PC-9 (cell line): ENCODE measurements at regions not wholly inside any gene's neighbourhood (a gene's known extent, or its start where the extent isn't known, plus 50 kb on each side); places are given as distances from the start of the nearest gene placed in this dataset.

Experiments used
- BruUV-seq: library from RNA; stranded (reverse); fragments of 400-500 nt; replicated peaks from 2 replicates; lab custom pipeline; 2021; lab: Mats Ljungman, UMichigan
- CTCF ChIA-PET: fragments of 300-600 bp; sonication (Branson Sonifier 250); formaldehyde crosslinking; loops from one replicate; lab custom pipeline; 2022; ENCODE audit warnings: antibody characterized with exemption; lab: Charles Lee
- POLR2A ChIA-PET: fragments of 300-600 bp; sonication (Branson Sonifier 250); formaldehyde crosslinking; loops from one replicate; lab custom pipeline; 2022; ENCODE audit warnings: antibody characterized with exemption; ENCODE audit not compliant: unreplicated experiment; lab: Charles Lee
- DNase-seq, 2 experiments: peaks; one replicate each; pipeline versions ENCODE4 v3.0.0 to v3.0.0-alpha.2; 2015 to 2022; ENCODE audit warnings: mixed read lengths in 1 of 2
- H2AFZ ChIP-seq: fragments of 200-600 bp; sonication (generic); 2 replicates; pipeline ENCODE4 v1.8.1; 2017; ENCODE audit warnings: antibody characterized with exemption
- H3F3A ChIP-seq: fragments of 200-600 bp; sonication (generic); 2 replicates; pipeline ENCODE4 v1.8.1; 2017; ENCODE audit warnings: antibody characterized with exemption, mild to moderate bottlenecking, low read depth; ENCODE audit not compliant: insufficient read depth
- H3K27ac ChIP-seq: fragments of 200-600 bp; sonication (generic); 2 replicates; pipeline ENCODE4 v1.6.1; 2016; ENCODE audit warnings: mixed run types
- H3K27me3 ChIP-seq: fragments of 200-600 bp; sonication (generic); 2 replicates; pipeline ENCODE4 v1.6.1; 2016; ENCODE audit warnings: low read depth, mixed run types; ENCODE audit not compliant: insufficient read depth
- H3K36me3 ChIP-seq: fragments of 200-600 bp; sonication (generic); 2 replicates; pipeline ENCODE4 v1.6.1; 2016; ENCODE audit warnings: low read depth, mixed run types
- H3K4me1 ChIP-seq: fragments of 200-600 bp; sonication (generic); replicated peaks from 2 replicates; pipeline ENCODE4 v1.6.1; 2016; ENCODE audit warnings: mixed run types; ENCODE audit not compliant: insufficient read depth
- H3K4me2 ChIP-seq: fragments of 200-600 bp; sonication (generic); 2 replicates; pipeline ENCODE4 v1.6.1; 2017; ENCODE audit warnings: mixed run types
- H3K4me3 ChIP-seq: fragments of 200-600 bp; sonication (generic); 2 replicates; pipeline ENCODE4 v1.6.1; 2016; ENCODE audit warnings: mixed run types
- H3K79me2 ChIP-seq: fragments of 200-600 bp; sonication (generic); 2 replicates; pipeline ENCODE4 v1.6.1; 2017; ENCODE audit warnings: low read depth, mixed run types
- H3K9me2 ChIP-seq: fragments of 200-600 bp; sonication (generic); 2 replicates; pipeline ENCODE4 v1.8.1; 2017; ENCODE audit warnings: mild to moderate bottlenecking; ENCODE audit not compliant: insufficient read depth
- H3K9me3 ChIP-seq: fragments of 200-600 bp; sonication (generic); 2 replicates; pipeline ENCODE4 v1.8.1; 2016; ENCODE audit warnings: low read depth; ENCODE audit not compliant: insufficient read depth
- H4K20me1 ChIP-seq: fragments of 200-600 bp; sonication (generic); 2 replicates; pipeline ENCODE4 v1.8.1; 2017; ENCODE audit not compliant: insufficient read depth
- EZH2 ChIP-seq: fragments of 200-600 bp; sonication (generic); IDR thresholded peaks from 2 replicates; pipeline ENCODE4 v1.8.0; 2017; ENCODE audit warnings: antibody characterized with exemption, low read depth
- intact Hi-C: fragments of 100-400 bp; cut with micrococcal nuclease; formaldehyde crosslinking; loops from one replicate; pipeline ENCODE4 v1.10.0; 2022; ENCODE audit not compliant: unreplicated experiment
- TF ChIP-seq, protein P1 (sequence below): fragments of 200-600 bp; sonication (generic); conservative IDR thresholded peaks from 2 replicates; pipeline ENCODE4 v1.6.1; 2017; ENCODE audit warnings: mixed run types, antibody characterized with exemption, mild to moderate bottlenecking, moderate library complexity

DNA sequence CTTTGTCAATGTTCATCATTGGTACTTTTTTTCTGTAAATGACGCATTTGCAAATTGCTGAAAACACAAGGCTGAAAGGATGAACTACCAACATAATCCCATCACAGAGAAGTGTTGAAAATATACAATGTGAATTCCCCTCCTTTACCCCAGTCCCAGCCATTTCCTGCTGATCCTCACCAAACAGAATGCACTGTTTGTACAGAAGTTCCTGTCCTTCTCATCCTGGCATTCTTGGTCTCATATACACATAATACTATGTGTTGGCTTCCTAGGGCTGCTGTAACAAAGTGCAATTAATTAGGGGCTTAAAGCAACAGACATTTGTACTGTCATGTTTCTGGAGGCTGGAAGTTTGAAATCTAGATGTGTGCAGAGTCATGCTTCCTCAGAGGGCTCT lies 836.2 kb upstream of the MGAT4C start:
- no peaks in the 10 kb centered on the region for H3F3A ChIP-seq
- no peak for DNase-seq
- H3K4me3 ChIP-seq, result no peak overlapping the region
- no peak overlapping the region for H3K27ac ChIP-seq
- ChIA-PET POLR2A (no interaction called here), CTCF (no interaction called here)
- no peaks in the 10 kb centered on the region for H3K79me2 ChIP-seq
- no peaks in the 10 kb centered on the region for H3K4me1 ChIP-seq
- intact Hi-C loops, result no loop called here
- H3K27me3 ChIP-seq, result no peaks in the 10 kb centered on the region
- BruUV-seq, result no TSS peak
- no peaks in the 10 kb centered on the region for H3K36me3 ChIP-seq
- TF ChIP-seq, protein P1, sequence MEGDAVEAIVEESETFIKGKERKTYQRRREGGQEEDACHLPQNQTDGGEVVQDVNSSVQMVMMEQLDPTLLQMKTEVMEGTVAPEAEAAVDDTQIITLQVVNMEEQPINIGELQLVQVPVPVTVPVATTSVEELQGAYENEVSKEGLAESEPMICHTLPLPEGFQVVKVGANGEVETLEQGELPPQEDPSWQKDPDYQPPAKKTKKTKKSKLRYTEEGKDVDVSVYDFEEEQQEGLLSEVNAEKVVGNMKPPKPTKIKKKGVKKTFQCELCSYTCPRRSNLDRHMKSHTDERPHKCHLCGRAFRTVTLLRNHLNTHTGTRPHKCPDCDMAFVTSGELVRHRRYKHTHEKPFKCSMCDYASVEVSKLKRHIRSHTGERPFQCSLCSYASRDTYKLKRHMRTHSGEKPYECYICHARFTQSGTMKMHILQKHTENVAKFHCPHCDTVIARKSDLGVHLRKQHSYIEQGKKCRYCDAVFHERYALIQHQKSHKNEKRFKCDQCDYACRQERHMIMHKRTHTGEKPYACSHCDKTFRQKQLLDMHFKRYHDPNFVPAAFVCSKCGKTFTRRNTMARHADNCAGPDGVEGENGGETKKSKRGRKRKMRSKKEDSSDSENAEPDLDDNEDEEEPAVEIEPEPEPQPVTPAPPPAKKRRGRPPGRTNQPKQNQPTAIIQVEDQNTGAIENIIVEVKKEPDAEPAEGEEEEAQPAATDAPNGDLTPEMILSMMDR, result no peak
- no peak for TF ChIP-seq EZH2
- no peak overlapping the region for H2AFZ ChIP-seq
- H3K9me2 ChIP-seq, result no peaks in the 10 kb centered on the region
- no peaks in the 10 kb centered on the region; the same call in 1 of the 2 replicates for H3K9me3 ChIP-seq
- no peaks in the 10 kb centered on the region for H4K20me1 ChIP-seq
- H3K4me2 ChIP-seq, result no peak overlapping the region

DNA sequence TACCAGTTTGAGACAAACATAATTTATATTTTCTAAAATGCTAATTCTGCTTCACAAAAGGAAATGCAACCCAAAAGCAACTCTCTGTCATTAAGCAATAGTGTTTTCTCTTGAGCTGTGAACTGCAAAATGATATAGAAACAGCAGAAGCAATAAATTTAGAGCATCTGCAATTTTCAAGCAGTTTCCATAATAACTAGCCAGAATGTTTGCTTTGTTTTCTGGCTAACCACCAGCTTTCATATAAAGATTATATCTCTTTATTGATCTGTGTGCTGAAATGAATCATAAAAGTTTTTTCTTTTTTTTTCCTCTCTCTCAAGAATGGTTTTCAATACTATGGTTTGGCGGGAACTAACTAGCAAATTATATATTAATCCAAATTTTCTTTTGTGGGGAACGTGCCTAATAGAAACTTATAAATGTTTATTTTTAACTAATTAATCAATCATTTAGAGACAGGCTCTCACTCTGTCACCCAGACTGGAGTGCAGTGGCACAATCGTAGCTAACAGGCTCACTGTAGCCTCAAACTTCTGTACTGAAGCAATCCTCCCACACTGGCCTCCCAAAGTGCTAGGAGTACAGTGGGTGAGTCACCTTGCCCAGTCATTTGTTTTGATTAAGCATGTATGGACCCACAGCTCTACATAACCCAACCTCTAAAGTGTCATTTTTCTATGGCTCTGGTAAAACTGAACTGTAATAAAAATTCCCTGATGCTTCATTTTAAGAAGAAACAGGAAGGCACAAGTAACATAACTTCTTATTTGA lies 830.1 kb upstream of the MGAT4C start:
- intact Hi-C loops, result no loop called here
- POLR2A ChIA-PET, result no interaction called here

DNA sequence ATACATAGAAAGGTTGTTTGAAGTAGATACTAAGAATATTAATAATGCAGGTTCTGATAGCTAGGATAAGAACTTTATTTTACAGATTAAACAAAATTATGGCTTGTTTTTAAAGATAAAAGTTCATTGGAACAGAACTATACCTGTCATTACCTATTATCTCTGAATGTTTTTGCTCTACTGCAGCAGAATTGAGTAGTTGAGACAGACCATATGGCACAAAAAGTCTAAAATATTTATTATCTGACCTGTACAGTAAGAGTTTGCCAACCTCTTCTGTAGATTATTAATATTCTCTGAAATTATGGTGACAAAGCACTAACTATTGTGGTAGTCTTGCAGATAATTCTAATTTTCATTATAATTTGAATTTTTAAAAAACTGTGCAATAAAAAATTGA lies 829.1 kb upstream of the MGAT4C start:
- H3K4me2 ChIP-seq, result no peak overlapping the region
- no peaks in the 10 kb centered on the region for H3K27me3 ChIP-seq
- H3K4me3 ChIP-seq, result no peak overlapping the region
- no peak overlapping the region for H3K27ac ChIP-seq
- no peak overlapping the region for H2AFZ ChIP-seq
- intact Hi-C loops, result no loop called here
- ChIA-PET CTCF (no interaction called here), POLR2A (no interaction called here)
- H3F3A ChIP-seq, result no peaks in the 10 kb centered on the region
- H3K9me2 ChIP-seq, result no peaks in the 10 kb centered on the region
- DNase-seq, result no peak
- BruUV-seq, result no TSS peak
- H3K9me3 ChIP-seq, result no peaks in the 10 kb centered on the region
- no peaks in the 10 kb centered on the region for H3K4me1 ChIP-seq
- H3K36me3 ChIP-seq, result no peaks in the 10 kb centered on the region
- TF ChIP-seq, protein P1, result no peak
- TF ChIP-seq EZH2, result no peak
- H4K20me1 ChIP-seq, result no peaks in the 10 kb centered on the region
- H3K79me2 ChIP-seq, result no peaks in the 10 kb centered on the region

More for the DNA sequence above, 830.1 kb upstream of the MGAT4C start:
- Histone ChIP-seq H3K4me3 (no peak overlapping the region), H3F3A (no peaks in the 10 kb centered on the region), H3K4me2 (no peak overlapping the region), H3K4me1 (no peaks in the 10 kb centered on the region), H3K27ac (no peak overlapping the region), H2AFZ (no peak overlapping the region), H3K79me2 (no peaks in the 10 kb centered on the region), H3K36me3 (no peaks in the 10 kb centered on the region), H3K27me3 (no peaks in the 10 kb centered on the region), H3K9me2 (no peaks in the 10 kb centered on the region), H4K20me1 (no peaks in the 10 kb centered on the region), H3K9me3 (no peaks in the 10 kb centered on the region)
- CTCF ChIA-PET, result no interaction called here
- BruUV-seq, result no TSS peak
- DNase-seq, result no peak
- no peak for TF ChIP-seq EZH2
- TF ChIP-seq, protein P1, result no peak
